H1 (cell line): ENCODE measurements at regions not wholly inside any gene's neighbourhood (a gene's known extent, or its start where the extent isn't known, plus 50 kb on each side); places are given as distances from the start of the nearest gene placed in this dataset.

ENCODE experiments used
- EZH2 ChIP-seq: fragments of 200-600 bp; sonication (generic); IDR thresholded peaks from 2 replicates; pipeline ENCODE4 v1.7.1; 2012; ENCODE audit warnings: low read depth, mild to moderate bottlenecking, moderate library complexity, low read length, inconsistent platforms; ENCODE audit not compliant: severe bottlenecking

GRCh38 chr21:16363518-16363917 is 633.7 kb downstream of the USP25 start (continued):
- no peak for TF ChIP-seq EZH2
